HG03060 (cell line): ENCODE measurements at regions not wholly inside any gene's neighbourhood (a gene's known extent, or its start where the extent isn't known, plus 50 kb on each side); places are given as distances from the start of the nearest gene placed in this dataset.
"Not testable (repeated sequence)": the region's sequence is repeated elsewhere in the genome, so short reads cannot be mapped to it uniquely, and the experiment has no call there.

Experiments
- ATAC-seq: cut with Tn5 transposase; IDR thresholded peaks from one replicate; pipeline ENCODE4 v1.9.1; 2021; ENCODE audit warnings: low read depth, moderate number of reproducible peaks; ENCODE audit not compliant: unreplicated experiment

- no peak for ATAC-seq
These were observed 74.1 kb upstream of the PPP3CA start for GRCh38 chr4:101421386-101421785.

GRCh38 chr4:101420661-101421060 is 73.3 kb upstream of the PPP3CA start:
- no peak for ATAC-seq

- peak; percentile 74 for ATAC-seq
These were observed 72.2 kb upstream of the PPP3CA start for GRCh38 chr4:101419336-101420135.

GRCh38 chr4:101418466-101418865 is 71.1 kb upstream of the PPP3CA start:
- no peak for ATAC-seq

- peak; percentile 70 for ATAC-seq
These were observed 70.7 kb upstream of the PPP3CA start for GRCh38 chr4:101418055-101418454.

- ATAC-seq: no peak
These were observed 69.7 kb upstream of the PPP3CA start for GRCh38 chr4:101417046-101417445.

- ATAC-seq: no peak
These were observed 68.6 kb upstream of the PPP3CA start for GRCh38 chr4:101415962-101416361.

- no peak for ATAC-seq
These were observed 67.2 kb upstream of the PPP3CA start for GRCh38 chr4:101414496-101414895.

GRCh38 chr4:101411926-101412325 is 64.6 kb upstream of the PPP3CA start:
- no peak for ATAC-seq

- not testable (repeated sequence) for ATAC-seq
These were observed 64.1 kb upstream of the PPP3CA start for GRCh38 chr4:101411281-101411910.

GRCh38 chr4:101400096-101400495 is 52.8 kb upstream of the PPP3CA start:
- ATAC-seq: no peak

GRCh38 chr4:101398807-101399206 is 51.5 kb upstream of the PPP3CA start:
- ATAC-seq: no peak
